ENCODE measurements at regions not wholly inside any gene's neighbourhood (a gene's known extent, or its start where the extent isn't known, plus 50 kb on each side); places are given as distances from the start of the nearest gene placed in this dataset.
"Not testable (repeated sequence)": the region's sequence is repeated elsewhere in the genome, so short reads cannot be mapped to it uniquely, and the experiment has no call there.

DNA sequence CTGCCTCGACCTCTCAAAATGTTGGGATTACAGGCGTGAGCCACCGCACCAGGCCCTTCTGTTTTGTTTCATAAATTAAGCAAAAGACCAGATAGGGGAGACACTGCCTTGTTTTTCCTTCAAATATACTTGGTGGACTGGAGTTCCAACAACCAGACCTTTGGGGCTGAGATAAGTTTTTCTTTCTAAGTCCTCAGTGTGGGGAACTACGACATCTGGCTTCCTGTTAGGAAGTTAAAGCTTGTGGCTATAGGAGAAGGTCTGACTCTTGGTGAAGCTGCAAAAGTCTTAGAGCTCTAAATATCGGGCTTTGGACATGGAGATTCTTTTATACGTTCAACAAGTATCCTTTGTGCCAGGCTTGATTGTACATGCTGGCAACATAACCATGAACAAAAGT lies 64.1 kb upstream of the EED start:
- Histone ChIP-seq H3K9ac (ENCODE audit: low read depth, low read length) (no peak overlapping the region), H3K9me3 (replicated peaks; ENCODE audit: low read length) (no peaks in the 10 kb centered on the region), H3K4me1 (ENCODE audit: control insufficient read depth, insufficient read depth, low read length) (peaks cover 40% of the 10 kb centered on the region), H3K36me3 (ENCODE audit: insufficient read depth, low read length) (no peaks in the 10 kb centered on the region), H3K27me3 (ENCODE audit: control insufficient read depth, insufficient read depth, low read length) (no peaks in the 10 kb centered on the region), H3K4me2 (ENCODE audit: low read length) (no peak overlapping the region), H3K4me3 (ENCODE audit: low read length) (no peak overlapping the region)

GRCh38 chr11:86179646-86180064 lies 64.9 kb upstream of the EED start:
- Histone ChIP-seq H3K4me1 (ENCODE audit: control insufficient read depth, insufficient read depth, low read length) (peaks cover 47% of the 10 kb centered on the region), H3K36me3 (ENCODE audit: insufficient read depth, low read length) (no peaks in the 10 kb centered on the region)

GRCh38 chr11:86177302-86177701 lies 67.3 kb upstream of the EED start:
- H3K4me1 ChIP-seq (ENCODE audit: control insufficient read depth, insufficient read depth, low read length) = peaks cover 57% of the 10 kb centered on the region
- no peaks in the 10 kb centered on the region for H3K36me3 ChIP-seq (ENCODE audit: insufficient read depth, low read length)
- no peaks in the 10 kb centered on the region for H3K9me3 ChIP-seq (replicated peaks; ENCODE audit: low read length)
- no peak overlapping the region for H3K4me2 ChIP-seq (ENCODE audit: low read length)
- no peak overlapping the region for H3K4me3 ChIP-seq (ENCODE audit: low read length)
- H3K27me3 ChIP-seq (ENCODE audit: control insufficient read depth, insufficient read depth, low read length) = no peaks in the 10 kb centered on the region
- no peak overlapping the region for H3K9ac ChIP-seq (ENCODE audit: low read depth, low read length)

More at GRCh38 chr11:86179646-86180064, 64.9 kb upstream of the EED start:
- Histone ChIP-seq H3K9me3 (replicated peaks; ENCODE audit: low read length) (no peaks in the 10 kb centered on the region), H3K9ac (ENCODE audit: low read depth, low read length) (no peak overlapping the region), H3K4me3 (ENCODE audit: low read length) (no peak overlapping the region), H3K27me3 (ENCODE audit: control insufficient read depth, insufficient read depth, low read length) (no peaks in the 10 kb centered on the region), H3K4me2 (ENCODE audit: low read length) (no peak overlapping the region)

GRCh38 chr11:86176165-86176884 lies 68.2 kb upstream of the EED start:
- Histone ChIP-seq H3K4me3 (ENCODE audit: low read length) (no peak overlapping the region), H3K4me2 (ENCODE audit: low read length) (no peak overlapping the region), H3K4me1 (ENCODE audit: control insufficient read depth, insufficient read depth, low read length) (peaks cover 57% of the 10 kb centered on the region), H3K9me3 (replicated peaks; ENCODE audit: low read length) (no peaks in the 10 kb centered on the region), H3K9ac (ENCODE audit: low read depth, low read length) (no peak overlapping the region), H3K36me3 (ENCODE audit: insufficient read depth, low read length) (no peaks in the 10 kb centered on the region), H3K27me3 (ENCODE audit: control insufficient read depth, insufficient read depth, low read length) (no peaks in the 10 kb centered on the region)

DNA sequence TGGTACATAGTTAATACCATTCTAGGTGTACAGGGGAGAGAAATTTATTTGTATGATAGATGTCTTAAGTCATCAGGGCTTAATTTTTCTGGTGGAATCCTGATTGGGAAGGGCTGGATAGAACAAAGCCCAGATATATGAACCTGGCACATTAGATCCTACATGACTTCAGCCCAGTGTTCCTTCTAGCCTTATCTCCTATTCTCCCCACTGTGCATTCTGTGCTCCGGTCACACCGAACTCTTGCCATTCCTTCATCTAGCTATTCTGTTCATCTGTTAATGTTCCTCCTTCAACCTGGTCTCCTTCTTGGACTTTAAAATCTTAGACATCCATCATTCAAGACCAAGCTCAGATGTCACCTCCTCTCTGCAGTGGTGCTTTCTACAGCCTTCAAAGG lies 68.9 kb upstream of the EED start:
- no peaks in the 10 kb centered on the region for H3K9me3 ChIP-seq (replicated peaks; ENCODE audit: low read length)
- H3K9ac ChIP-seq (ENCODE audit: low read depth, low read length) = peak overlapping the region; percentile 74
- no peak overlapping the region for H3K4me3 ChIP-seq (ENCODE audit: low read length)
- no peak overlapping the region for H3K4me2 ChIP-seq (ENCODE audit: low read length)
- no peaks in the 10 kb centered on the region for H3K27me3 ChIP-seq (ENCODE audit: control insufficient read depth, insufficient read depth, low read length)
- peaks cover 57% of the 10 kb centered on the region for H3K4me1 ChIP-seq (ENCODE audit: control insufficient read depth, insufficient read depth, low read length)
- H3K36me3 ChIP-seq (ENCODE audit: insufficient read depth, low read length) = no peaks in the 10 kb centered on the region

DNA sequence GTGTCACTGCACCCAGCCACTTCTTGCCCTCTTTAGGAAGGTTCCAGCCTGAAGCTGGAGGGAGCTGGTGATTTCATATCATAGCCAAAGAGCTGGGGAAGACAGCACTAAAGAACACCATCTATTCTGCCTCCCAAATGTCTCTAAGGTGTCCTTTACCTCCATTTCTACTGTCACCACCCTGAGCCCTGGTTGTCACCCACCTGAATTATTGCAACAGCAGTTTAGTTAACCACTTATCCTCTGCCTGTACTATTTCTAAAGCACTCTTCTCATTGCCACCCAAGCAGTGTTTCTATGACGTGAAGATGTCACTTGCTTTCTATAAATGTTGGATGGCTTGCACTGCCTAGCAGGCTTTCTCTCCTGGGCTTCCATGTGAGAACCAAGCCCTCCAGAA lies 69.4 kb upstream of the EED start:
- no peaks in the 10 kb centered on the region for H3K36me3 ChIP-seq (ENCODE audit: insufficient read depth, low read length)
- H3K9ac ChIP-seq (ENCODE audit: low read depth, low read length) = peak overlapping the region; percentile 74
- no peaks in the 10 kb centered on the region for H3K27me3 ChIP-seq (ENCODE audit: control insufficient read depth, insufficient read depth, low read length)
- H3K4me2 ChIP-seq (ENCODE audit: low read length) = no peak overlapping the region
- H3K9me3 ChIP-seq (replicated peaks; ENCODE audit: low read length) = no peaks in the 10 kb centered on the region
- peaks cover 57% of the 10 kb centered on the region for H3K4me1 ChIP-seq (ENCODE audit: control insufficient read depth, insufficient read depth, low read length)
- no peak overlapping the region for H3K4me3 ChIP-seq (ENCODE audit: low read length)

DNA sequence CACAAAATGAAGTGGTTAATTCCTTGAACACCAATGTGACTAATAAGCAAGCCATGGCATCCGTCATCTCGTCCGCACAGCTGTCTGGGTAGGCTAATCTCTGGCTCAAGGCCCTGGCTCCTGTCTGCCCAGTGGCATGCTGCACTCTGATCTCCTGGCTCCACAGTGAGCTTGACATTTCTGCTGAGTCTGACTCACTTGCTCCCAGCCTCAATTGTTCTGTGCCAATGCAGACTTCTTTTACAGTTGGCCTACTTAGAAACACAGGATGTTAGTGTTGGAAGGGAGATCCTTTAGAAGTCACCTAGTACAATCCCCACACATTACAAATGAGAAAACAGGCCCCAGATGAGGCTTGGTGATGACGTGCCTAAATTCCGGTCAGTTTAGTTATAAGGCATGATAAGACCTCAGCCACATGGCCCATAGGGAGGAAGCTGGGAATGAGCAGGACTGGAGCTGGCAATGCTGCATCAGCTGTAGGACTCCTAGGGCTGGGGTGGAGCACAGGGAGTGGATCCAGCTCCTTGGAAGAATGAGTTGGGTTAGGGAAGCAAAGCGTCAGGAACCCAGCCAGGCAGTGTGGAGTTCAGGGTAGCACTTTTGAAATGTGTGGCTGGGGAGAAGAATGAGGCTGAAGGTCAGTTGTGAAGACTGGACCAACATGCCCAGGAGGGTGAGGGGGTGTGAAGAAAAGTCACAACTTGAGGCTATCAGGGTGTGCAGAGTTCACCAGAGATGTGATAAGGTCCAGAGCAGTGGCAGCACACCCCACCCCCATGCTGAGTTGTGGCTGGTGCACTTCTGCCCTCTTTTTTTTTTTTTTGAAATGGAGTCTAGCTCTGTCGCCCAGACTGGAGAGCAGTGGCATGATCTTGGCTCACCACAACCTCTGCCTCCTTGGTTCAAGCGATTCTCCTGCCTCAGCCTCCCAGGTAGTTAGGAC lies 70.2 kb upstream of the EED start:
- no peaks in the 10 kb centered on the region for H3K27me3 ChIP-seq (ENCODE audit: control insufficient read depth, insufficient read depth, low read length)
- peak overlapping the region; percentile 74 for H3K9ac ChIP-seq (ENCODE audit: low read depth, low read length)
- no peaks in the 10 kb centered on the region for H3K36me3 ChIP-seq (ENCODE audit: insufficient read depth, low read length)
- no peaks in the 10 kb centered on the region for H3K9me3 ChIP-seq (replicated peaks; ENCODE audit: low read length)
- peak overlapping the region; percentile 8 for H3K4me3 ChIP-seq (ENCODE audit: low read length)
- peak overlapping the region; percentile 60 for H3K4me2 ChIP-seq (ENCODE audit: low read length)
- H3K4me1 ChIP-seq (ENCODE audit: control insufficient read depth, insufficient read depth, low read length) = peaks cover 57% of the 10 kb centered on the region

- peaks cover 47% of the 10 kb centered on the region for H3K4me1 ChIP-seq (ENCODE audit: control insufficient read depth, insufficient read depth, low read length)
- H3K9ac ChIP-seq (ENCODE audit: low read depth, low read length) = peak overlapping the region; percentile 73
- no peaks in the 10 kb centered on the region for H3K27me3 ChIP-seq (ENCODE audit: control insufficient read depth, insufficient read depth, low read length)
- H3K4me3 ChIP-seq (ENCODE audit: low read length) = no peak overlapping the region
- no peaks in the 10 kb centered on the region for H3K9me3 ChIP-seq (replicated peaks; ENCODE audit: low read length)
- no peaks in the 10 kb centered on the region for H3K36me3 ChIP-seq (ENCODE audit: insufficient read depth, low read length)
- no peak overlapping the region for H3K4me2 ChIP-seq (ENCODE audit: low read length)
Measured at GRCh38 chr11:86172894-86173293, 71.7 kb upstream of the EED start.

- Histone ChIP-seq H3K4me3 (ENCODE audit: low read length) (no peak overlapping the region), H3K36me3 (ENCODE audit: insufficient read depth, low read length) (no peaks in the 10 kb centered on the region), H3K4me1 (ENCODE audit: control insufficient read depth, insufficient read depth, low read length) (peaks cover 38% of the 10 kb centered on the region), H3K27me3 (ENCODE audit: control insufficient read depth, insufficient read depth, low read length) (no peaks in the 10 kb centered on the region), H3K4me2 (ENCODE audit: low read length) (no peak overlapping the region), H3K9ac (ENCODE audit: low read depth, low read length) (no peak overlapping the region), H3K9me3 (replicated peaks; ENCODE audit: low read length) (no peaks in the 10 kb centered on the region)
Measured at GRCh38 chr11:86171627-86172026, 72.9 kb upstream of the EED start.

GRCh38 chr11:86167499-86168164 lies 76.9 kb upstream of the EED start:
- H3K4me3 ChIP-seq (ENCODE audit: low read length) = no peak overlapping the region
- no peak overlapping the region for H3K4me2 ChIP-seq (ENCODE audit: low read length)
- H3K36me3 ChIP-seq (ENCODE audit: insufficient read depth, low read length) = no peaks in the 10 kb centered on the region
- peaks cover 11% of the 10 kb centered on the region for H3K4me1 ChIP-seq (ENCODE audit: control insufficient read depth, insufficient read depth, low read length)
- no peak overlapping the region for H3K9ac ChIP-seq (ENCODE audit: low read depth, low read length)
- no peaks in the 10 kb centered on the region for H3K9me3 ChIP-seq (replicated peaks; ENCODE audit: low read length)
- H3K27me3 ChIP-seq (ENCODE audit: control insufficient read depth, insufficient read depth, low read length) = no peaks in the 10 kb centered on the region

- not testable (repeated sequence) for H3K27me3 ChIP-seq (ENCODE audit: control insufficient read depth, insufficient read depth, low read length); H3K9me3 ChIP-seq (replicated peaks; ENCODE audit: low read length); H3K4me3 ChIP-seq (ENCODE audit: low read length); H3K4me2 ChIP-seq (ENCODE audit: low read length); H3K36me3 ChIP-seq (ENCODE audit: insufficient read depth, low read length); H3K9ac ChIP-seq (ENCODE audit: low read depth, low read length)
- H3K4me1 ChIP-seq (ENCODE audit: control insufficient read depth, insufficient read depth, low read length) = peaks cover 22% of the 10 kb centered on the region
Measured at GRCh38 chr11:86166287-86166686, 78.3 kb upstream of the EED start.

Data from skeletal muscle satellite cell (primary cell).